Adrenal gland (tissue), 9 donors: ENCODE measurements at regions not wholly inside any gene's neighbourhood (a gene's known extent, or its start where the extent isn't known, plus 50 kb on each side); places are given as distances from the start of the nearest gene placed in this dataset.

Experiments used
- DNase-seq, 7 donors: peaks; one replicate each; pipeline ENCODE4 v3.0.0-alpha.2; 2019 to 2020
- H3K27ac ChIP-seq, 5 donors: fragments of 200-600 bp; sonication (generic) in 4 of 5; 1 replicate in 3 of 5; 2 replicates in 2 of 5; pipeline versions ENCODE4 v1.5.1 to v1.8.0; 2016 to 2020; ENCODE audit warnings: mild to moderate bottlenecking in 1 of 5
- H3K27me3 ChIP-seq: fragments of 200-600 bp; 2 replicates; pipeline ENCODE4 v1.8.0; 2021
- H3K36me3 ChIP-seq, 2 donors: fragments of 200-600 bp; replicated peaks in 1 of 2; 1 replicate in 1 of 2; 2 replicates in 1 of 2; pipeline versions ENCODE4 v1.5.1 to v1.8.0; 2018 to 2022
- H3K4me1 ChIP-seq, 2 donors: fragments of 200-600 bp; replicated peaks in 1 of 2; 1 replicate in 1 of 2; 2 replicates in 1 of 2; pipeline versions ENCODE4 v1.5.1 to v1.8.0; 2018 to 2021
- H3K4me3 ChIP-seq, 4 donors: fragments of 200-600 bp; sonication (generic) in 3 of 4; one replicate each; pipeline ENCODE4 v1.5.1; 2016 to 2018
- H3K9me3 ChIP-seq, 3 donors: fragments of 200-600 bp; sonication (generic) in 1 of 3; replicated peaks in 1 of 3; 1 replicate in 2 of 3; 2 replicates in 1 of 3; pipeline versions ENCODE4 v1.5.1 to v1.8.0; 2016 to 2021
- CTCF ChIP-seq, 6 experiments: fragments of 450-650 bp in 4 of 6; fragments of 200-600 bp in 2 of 6; sonication (generic) in 1 of 6; IDR thresholded peaks; 1 replicate in 5 of 6; 2 replicates in 1 of 6; pipeline versions ENCODE4 v1.5.1 to v1.8.0; 2016 to 2021; ENCODE audit warnings: antibody characterized with exemption in 6 of 6, mild to moderate bottlenecking in 2 of 6, moderate library complexity in 1 of 6
- POLR2A ChIP-seq, 2 donors: fragments of 450-650 bp; IDR thresholded peaks; one replicate each; pipeline ENCODE4 v1.6.1; 2017; ENCODE audit warnings: antibody characterized with exemption in 2 of 2, mild to moderate bottlenecking in 2 of 2, moderate library complexity in 1 of 2
- WGBS, 4 donors: extraction: QIAGEN DNeasy Blood & Tissue Kit in 2 of 4; methylation state at CpG; one replicate each; pipeline versions ENCODE4 v1.1.5 to v1.1.7; 2013 to 2017; 5-methylcytosine and 5-hydroxymethylcytosine counted together
- intact Hi-C, 2 donors: fragments of 100-400 bp; cut with DNase I; formaldehyde crosslinking; loops; one replicate each; pipeline versions ENCODE4 v1.14.1 to v1.15.0; 2022 to 2023
- donor health status: healthy with polysubstance abuse.
- donor health status: Bipolar disorder and iron deficiency.
- donor health status: DM: yes; HTN: yes; CAD: no.
- donor health status: DM: no; HTN: no; CAD: no.
- donor health status: DM: no; HTN: no; CAD: no.

DNA sequence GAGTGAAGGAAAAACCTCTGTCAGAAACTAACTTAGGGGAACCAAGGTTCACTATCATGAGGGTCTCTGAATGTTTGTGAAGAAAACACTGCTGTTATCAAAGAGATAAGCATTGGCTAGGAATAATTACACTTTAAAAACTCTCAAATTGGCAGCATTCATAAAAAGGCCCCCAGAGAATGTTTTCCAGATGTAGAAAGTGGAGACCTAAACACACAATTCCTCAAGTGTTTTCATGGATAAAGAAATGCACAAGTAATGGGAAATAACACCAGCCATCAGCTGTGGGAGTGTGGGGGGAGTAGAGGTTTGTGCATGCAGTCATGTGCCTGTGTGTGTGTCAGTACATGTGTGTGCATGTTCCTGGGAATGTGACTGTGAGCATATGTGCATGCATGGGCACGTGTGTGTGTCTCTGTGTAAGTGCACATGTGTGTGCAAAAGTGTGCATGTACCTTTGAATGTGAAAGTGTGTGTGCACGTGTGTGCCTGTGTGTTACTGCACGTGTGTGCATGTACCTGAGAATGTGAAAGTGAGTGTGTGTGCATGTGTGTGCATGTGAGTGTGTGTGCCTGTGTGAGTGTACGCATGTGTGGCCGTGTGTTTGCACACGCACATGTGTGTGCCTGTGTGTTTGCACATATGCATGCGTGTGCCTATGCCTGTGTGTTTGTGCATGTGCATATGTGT lies 854.3 kb upstream of the SALL3 start:
- H3K36me3 ChIP-seq: no peaks in the 10 kb centered on the region
- H3K4me1 ChIP-seq: no peaks in the 10 kb centered on the region
- H3K27ac ChIP-seq: no peak overlapping the region
- no peaks in the 10 kb centered on the region for H3K9me3 ChIP-seq
- WGBS, 4 donors: 83 to 89% (median 88%) methylated on average over 7 of the region's 7 CpGs
- H3K4me3 ChIP-seq: no peak overlapping the region
- intact Hi-C loops: loop anchor here in 1 of 2 donors (2.0 kb wide), 1 partner anchor 45 kb away; no protein-coding TSS in a partner anchor
- H3K27me3 ChIP-seq: no peaks in the 10 kb centered on the region
- TF ChIP-seq CTCF (IDR thresholded peaks at IDR 0.05) (no peak), POLR2A (IDR thresholded peaks at IDR 0.05) (no peak)
- no peak for DNase-seq

DNA sequence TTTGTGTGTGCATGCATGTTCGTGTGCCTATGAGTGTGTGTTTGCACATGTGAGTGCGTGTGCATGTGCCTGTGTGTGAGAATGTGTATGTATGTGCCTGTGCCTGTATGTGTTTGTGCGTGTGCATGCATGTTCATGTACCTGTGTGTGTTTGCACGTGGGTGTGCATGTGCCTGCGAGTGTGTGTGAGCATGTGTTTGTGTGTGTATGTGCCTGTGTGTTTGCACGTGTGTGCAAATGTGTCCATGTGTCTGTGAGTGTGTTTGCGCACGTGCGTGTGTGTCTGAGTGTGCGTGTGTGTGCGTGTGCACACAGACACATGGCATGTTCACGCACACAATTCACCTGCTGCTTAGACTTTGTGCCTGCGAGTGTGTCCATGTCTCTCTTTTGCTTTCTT lies 853.5 kb upstream of the SALL3 start:
- H3K36me3 ChIP-seq: no peaks in the 10 kb centered on the region
- intact Hi-C loops: no loop called here
- no peak overlapping the region for H3K4me3 ChIP-seq
- no peaks in the 10 kb centered on the region for H3K4me1 ChIP-seq
- H3K27me3 ChIP-seq: no peaks in the 10 kb centered on the region
- no peaks in the 10 kb centered on the region for H3K9me3 ChIP-seq
- WGBS, 4 donors: 81 to 96% (median 92%) methylated on average over 11 to 13 of the region's 13 CpGs
- TF ChIP-seq CTCF (IDR thresholded peaks at IDR 0.05) (no peak), POLR2A (IDR thresholded peaks at IDR 0.05) (no peak)
- DNase-seq: no peak
- no peak overlapping the region for H3K27ac ChIP-seq

DNA sequence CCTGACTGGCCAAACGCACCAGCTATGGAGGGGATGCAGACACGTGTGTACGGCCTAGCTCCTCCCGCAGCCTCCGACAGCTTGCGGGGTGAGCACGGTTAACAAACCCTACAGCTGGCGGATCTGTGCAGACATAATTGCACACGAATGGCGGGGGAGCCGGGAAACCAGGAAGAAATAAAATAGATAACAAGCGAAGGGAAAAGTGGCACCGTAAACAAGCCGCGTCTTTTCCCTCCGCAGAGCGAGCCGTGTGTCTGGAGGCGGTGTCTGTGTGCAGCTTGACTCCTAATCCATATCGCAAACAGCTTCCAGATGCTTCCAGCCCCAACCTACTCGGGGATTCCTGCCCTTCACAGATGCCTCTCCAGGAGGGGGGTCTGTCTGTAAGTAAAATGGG lies 853.1 kb upstream of the SALL3 start:
- Histone ChIP-seq H3K27ac (no peak overlapping the region), H3K27me3 (no peaks in the 10 kb centered on the region), H3K4me3 (no peak overlapping the region), H3K36me3 (no peaks in the 10 kb centered on the region), H3K9me3 (no peaks in the 10 kb centered on the region), H3K4me1 (no peaks in the 10 kb centered on the region)
- WGBS, 4 donors: 67 to 83% (median 76%) methylated on average over 20 to 21 of the region's 21 CpGs
- no peak for TF ChIP-seq CTCF (IDR thresholded peaks at IDR 0.05)
- TF ChIP-seq POLR2A (IDR thresholded peaks at IDR 0.05): no peak
- no peak for DNase-seq
- intact Hi-C loops: no loop called here

GRCh38 chr18:78127041-78127440 lies 852.6 kb upstream of the SALL3 start:
- H3K36me3 ChIP-seq: no peaks in the 10 kb centered on the region
- H3K27ac ChIP-seq: no peak overlapping the region
- 84 to 88% (median 86%) methylated on average over 18 to 20 of the region's 20 CpGs for WGBS, 4 donors
- TF ChIP-seq CTCF (IDR thresholded peaks at IDR 0.05) (no peak), POLR2A (IDR thresholded peaks at IDR 0.05) (no peak)
- no peak for DNase-seq
- no peaks in the 10 kb centered on the region for H3K4me1 ChIP-seq
- no peaks in the 10 kb centered on the region for H3K27me3 ChIP-seq
- intact Hi-C loops: no loop called here
- no peaks in the 10 kb centered on the region for H3K9me3 ChIP-seq
- no peak overlapping the region for H3K4me3 ChIP-seq
